CD4-positive, alpha-beta memory T cell (primary cell): ENCODE measurements at regions not wholly inside any gene's neighbourhood (a gene's known extent, or its start where the extent isn't known, plus 50 kb on each side); places are given as distances from the start of the nearest gene placed in this dataset.

Experiments
- CTCF ChIA-PET: fragments of 350-600 bp; sonication (Branson Sonifier 250); formaldehyde crosslinking; loops from one replicate; lab custom pipeline; 2021; ENCODE audit warnings: inconsistent platforms; ENCODE audit not compliant: partially characterized antibody; lab: Charles Lee
- POLR2A ChIA-PET: fragments of 350-600 bp; sonication (Branson Sonifier 250); formaldehyde crosslinking; loops from one replicate; lab custom pipeline; 2021; ENCODE audit not compliant: partially characterized antibody; lab: Charles Lee
- DNase-seq, 5 donors: peaks; one replicate each; pipeline versions ENCODE4 v3.0.0 to v3.0.0-alpha.2; 2020 to 2022; ENCODE audit warnings: mixed read lengths in 1 of 5
- H3K27ac ChIP-seq: one replicate; pipeline ENCODE4 v1.7.0; 2013; ENCODE audit warnings: low read depth, low read length
- H3K27me3 ChIP-seq: 2 replicates; pipeline ENCODE4 v1.7.0; 2013; ENCODE audit warnings: mild to moderate bottlenecking, low read length, moderate library complexity; ENCODE audit not compliant: insufficient read depth
- H3K36me3 ChIP-seq: 2 replicates; pipeline ENCODE4 v1.7.0; 2013; ENCODE audit warnings: mild to moderate bottlenecking, low read length, moderate library complexity; ENCODE audit not compliant: insufficient read depth
- H3K4me1 ChIP-seq: 2 replicates; pipeline ENCODE4 v1.7.0; 2013; ENCODE audit warnings: mild to moderate bottlenecking, low read length, moderate library complexity; ENCODE audit not compliant: insufficient read depth
- H3K4me3 ChIP-seq, 2 donors: one replicate each; pipeline ENCODE4 v1.7.0; 2013; ENCODE audit warnings: low read length in 2 of 2, mild to moderate bottlenecking in 1 of 2
- H3K9me3 ChIP-seq, 2 donors: one replicate each; pipeline ENCODE4 v1.7.0; 2013; ENCODE audit warnings: low read length in 2 of 2, control low read depth in 1 of 2; ENCODE audit not compliant: control insufficient read depth in 1 of 2
- H3K27ac Mint-ChIP-seq, 7 donors: one replicate each; pipeline ENCODE4 v1.8.0; 2020 to 2021; ENCODE audit warnings: mixed read lengths in 7 of 7, mild to moderate bottlenecking in 6 of 7, inconsistent platforms in 3 of 7, moderate library complexity in 3 of 7
- H3K27me3 Mint-ChIP-seq, 2 donors: one replicate each; pipeline ENCODE4 v1.8.0; 2020 to 2021; ENCODE audit warnings: mixed read lengths in 2 of 2
- H3K36me3 Mint-ChIP-seq, 2 donors: one replicate each; pipeline ENCODE4 v1.8.0; 2020 to 2021; ENCODE audit warnings: mixed read lengths in 2 of 2, inconsistent platforms in 1 of 2, mild to moderate bottlenecking in 1 of 2
- H3K4me1 Mint-ChIP-seq, 4 donors: one replicate each; pipeline ENCODE4 v1.8.0; 2020 to 2021; ENCODE audit warnings: mixed read lengths in 4 of 4, mild to moderate bottlenecking in 1 of 4
- H3K4me3 Mint-ChIP-seq, 8 donors: one replicate each; pipeline ENCODE4 v1.8.0; 2020 to 2021; ENCODE audit warnings: mixed read lengths in 8 of 8, mild to moderate bottlenecking in 7 of 8, moderate library complexity in 6 of 8, inconsistent platforms in 3 of 8
- H3K9me3 Mint-ChIP-seq, 8 donors: one replicate each; pipeline ENCODE4 v1.8.0; 2020 to 2021; ENCODE audit warnings: mixed read lengths in 8 of 8, mild to moderate bottlenecking in 5 of 8, inconsistent platforms in 3 of 8, moderate library complexity in 1 of 8
- intact Hi-C: fragments of 100-400 bp; cut with micrococcal nuclease; formaldehyde crosslinking; loops from one replicate; pipeline ENCODE4 v1.15.1; 2023

DNA sequence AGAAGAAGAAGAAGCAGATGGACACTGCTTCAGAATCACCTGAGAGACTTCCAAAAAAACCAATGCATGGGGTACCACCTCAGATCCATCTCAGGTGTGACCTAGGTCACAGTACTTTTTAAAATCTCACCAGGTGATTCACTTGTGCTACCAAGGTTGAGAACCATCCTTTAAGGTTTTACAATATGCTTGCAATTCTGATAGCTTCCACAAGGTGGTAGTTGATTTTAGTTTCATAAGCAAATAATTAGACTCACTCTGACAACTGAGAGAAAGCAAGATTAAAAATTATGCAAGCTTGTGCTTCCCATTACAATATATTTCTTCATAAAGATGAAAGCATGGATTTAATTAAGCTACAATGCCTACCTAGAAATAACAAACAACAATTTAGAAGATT, 355.1 kb downstream of the EN1 start:
- POLR2A ChIA-PET, result no interaction called here
- no peaks in the 10 kb centered on the region for H3K4me1 ChIP-seq
- peaks cover 0 to 4% of the 10 kb centered on the region in 2 donors for H3K27me3 Mint-ChIP-seq

GRCh38 chr2:118490330-118490729, 357.1 kb downstream of the EN1 start:
- Mint-ChIP-seq H3K9me3 (peaks cover 2 to 16% (median 7%) of the 10 kb centered on the region in 8 donors), H3K27me3 (no peaks in the 10 kb centered on the region), H3K36me3 (no peaks in the 10 kb centered on the region), H3K4me3 (no peak overlapping the region), H3K4me1 (no peaks in the 10 kb centered on the region), H3K27ac (no peak overlapping the region)
- DNase-seq, result no peak
- Histone ChIP-seq H3K4me3 (no peak overlapping the region), H3K36me3 (no peaks in the 10 kb centered on the region), H3K9me3 (no peaks in the 10 kb centered on the region), H3K27me3 (no peaks in the 10 kb centered on the region), H3K27ac (no peak overlapping the region), H3K4me1 (no peaks in the 10 kb centered on the region)
- ChIA-PET CTCF (no interaction called here), POLR2A (no interaction called here)
- intact Hi-C loops, result no loop called here

More for the DNA sequence above, 355.1 kb downstream of the EN1 start:
- H3K9me3 Mint-ChIP-seq, result peaks cover 2 to 15% (median 7%) of the 10 kb centered on the region in 8 donors
- no peaks in the 10 kb centered on the region for H3K36me3 ChIP-seq
- H3K4me1 Mint-ChIP-seq, result no peaks in the 10 kb centered on the region
- no peaks in the 10 kb centered on the region for H3K27me3 ChIP-seq
- intact Hi-C loops, result no loop called here
- H3K27ac Mint-ChIP-seq, result no peak overlapping the region
- H3K4me3 Mint-ChIP-seq, result no peak overlapping the region
- no peak overlapping the region for H3K4me3 ChIP-seq
- no peak overlapping the region for H3K27ac ChIP-seq
- H3K9me3 ChIP-seq, result no peaks in the 10 kb centered on the region
- CTCF ChIA-PET, result no interaction called here
- no peak for DNase-seq
- no peaks in the 10 kb centered on the region for H3K36me3 Mint-ChIP-seq

DNA sequence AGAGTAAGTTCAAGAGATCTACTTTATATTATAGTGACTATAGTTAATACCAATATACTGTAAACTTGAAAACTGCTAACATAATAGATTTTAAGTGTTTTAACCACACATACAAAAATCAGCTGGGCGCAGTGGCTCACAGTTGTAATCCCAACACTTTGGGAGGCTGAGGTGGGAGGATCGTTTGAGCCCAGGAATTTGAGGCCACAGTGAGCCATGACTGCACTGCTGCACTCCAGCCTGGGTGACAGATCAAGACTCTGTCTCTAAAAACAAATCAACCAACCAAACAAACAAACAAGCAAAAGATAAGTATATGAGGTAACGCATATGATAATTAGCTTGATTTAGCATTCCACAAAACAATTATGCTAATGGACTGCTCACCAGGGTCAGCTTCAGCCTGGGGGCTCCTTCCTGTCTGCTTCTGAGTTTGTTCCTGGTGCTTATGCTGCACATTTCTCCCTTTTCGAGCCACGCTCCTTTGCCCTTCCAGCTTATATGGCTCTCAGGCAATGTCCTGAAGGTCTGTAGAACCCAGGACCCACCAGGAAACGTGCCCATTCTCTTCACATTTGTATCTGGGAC, 357.6 kb downstream of the EN1 start:
- CTCF ChIA-PET, result no interaction called here
- Mint-ChIP-seq H3K27me3 (no peaks in the 10 kb centered on the region), H3K36me3 (no peaks in the 10 kb centered on the region), H3K9me3 (peaks cover 2 to 16% (median 7%) of the 10 kb centered on the region in 8 donors), H3K4me1 (no peaks in the 10 kb centered on the region), H3K27ac (no peak overlapping the region), H3K4me3 (no peak overlapping the region)
- no peaks in the 10 kb centered on the region for H3K27me3 ChIP-seq
- H3K27ac ChIP-seq, result no peak overlapping the region
- no peaks in the 10 kb centered on the region for H3K9me3 ChIP-seq
- POLR2A ChIA-PET, result no interaction called here
- DNase-seq, result no peak
- intact Hi-C loops, result no loop called here
- H3K4me3 ChIP-seq, result no peak overlapping the region
- H3K36me3 ChIP-seq, result no peaks in the 10 kb centered on the region
- H3K4me1 ChIP-seq, result no peaks in the 10 kb centered on the region

DNA sequence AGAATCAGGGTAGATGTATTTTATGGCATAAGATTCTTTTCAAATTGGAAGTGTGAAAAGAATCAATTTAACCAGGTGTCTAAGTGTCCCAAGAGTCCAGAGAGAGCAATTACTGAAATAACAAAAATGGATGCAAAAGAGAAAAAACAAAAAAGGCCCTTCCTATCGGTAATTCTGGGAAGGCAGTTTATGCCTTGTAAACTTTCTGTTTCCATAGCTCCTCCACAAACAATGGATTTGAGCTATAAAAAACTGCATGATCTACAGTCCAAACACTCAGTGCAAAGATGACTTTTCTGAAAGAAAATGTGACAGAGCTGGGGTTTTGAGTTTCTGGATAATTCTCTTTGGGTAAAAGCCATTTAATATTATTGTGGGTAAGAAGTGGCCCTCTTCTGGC, 366.1 kb downstream of the EN1 start:
- Histone ChIP-seq H3K4me1 (no peaks in the 10 kb centered on the region), H3K4me3 (no peak overlapping the region), H3K36me3 (no peaks in the 10 kb centered on the region), H3K9me3 (no peaks in the 10 kb centered on the region), H3K27ac (no peak overlapping the region), H3K27me3 (no peaks in the 10 kb centered on the region)
- Mint-ChIP-seq H3K36me3 (no peaks in the 10 kb centered on the region), H3K4me1 (no peaks in the 10 kb centered on the region), H3K27ac (no peak overlapping the region), H3K27me3 (no peaks in the 10 kb centered on the region), H3K4me3 (no peak overlapping the region), H3K9me3 (peaks cover 0 to 4% (median 0%) of the 10 kb centered on the region in 8 donors)
- intact Hi-C loops, result no loop called here
- no peak for DNase-seq
- ChIA-PET CTCF (no interaction called here), POLR2A (no interaction called here)

DNA sequence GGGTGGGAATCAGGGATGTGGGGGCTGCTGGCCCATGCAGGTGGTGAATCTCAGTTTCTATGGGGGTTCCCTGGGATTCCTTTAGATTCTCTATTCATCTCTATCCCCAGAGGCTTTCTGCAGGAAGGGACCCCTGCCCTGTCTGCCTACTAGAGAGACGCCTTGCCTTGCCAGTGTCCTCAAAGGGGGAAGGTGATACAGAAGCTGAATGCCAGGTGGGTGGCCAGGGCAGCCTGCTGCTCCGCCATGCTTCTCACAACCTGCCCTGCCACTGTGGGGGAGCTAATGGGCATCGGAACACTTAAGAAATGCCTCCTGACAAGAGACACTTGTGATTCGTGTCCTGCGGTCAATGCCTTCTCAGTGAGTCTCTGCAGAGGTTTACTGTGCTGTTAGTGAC, 368.4 kb downstream of the EN1 start:
- no peak overlapping the region for H3K27ac ChIP-seq
- H3K4me3 ChIP-seq, result no peak overlapping the region
- Mint-ChIP-seq H3K4me3 (no peak overlapping the region), H3K27ac (no peak overlapping the region), H3K27me3 (no peaks in the 10 kb centered on the region), H3K9me3 (peaks cover 0 to 2% (median 0%) of the 10 kb centered on the region in 8 donors), H3K36me3 (no peaks in the 10 kb centered on the region), H3K4me1 (no peaks in the 10 kb centered on the region)
- ChIA-PET CTCF (no interaction called here), POLR2A (no interaction called here)
- no peak for DNase-seq
- intact Hi-C loops, result no loop called here
- no peaks in the 10 kb centered on the region for H3K27me3 ChIP-seq
- H3K4me1 ChIP-seq, result no peaks in the 10 kb centered on the region
- H3K36me3 ChIP-seq, result no peaks in the 10 kb centered on the region
- H3K9me3 ChIP-seq, result no peaks in the 10 kb centered on the region

GRCh38 chr2:118477111-118477862, 370.2 kb downstream of the EN1 start:
- CTCF ChIA-PET, result no interaction called here
- H3K4me3 Mint-ChIP-seq, result no peak overlapping the region

GRCh38 chr2:118475622-118476205, 371.7 kb downstream of the EN1 start:
- Histone ChIP-seq H3K4me1 (no peaks in the 10 kb centered on the region), H3K27me3 (no peaks in the 10 kb centered on the region), H3K4me3 (no peak overlapping the region), H3K27ac (no peak overlapping the region), H3K36me3 (no peaks in the 10 kb centered on the region), H3K9me3 (no peaks in the 10 kb centered on the region)
- intact Hi-C loops, result no loop called here
- ChIA-PET CTCF (no interaction called here), POLR2A (no interaction called here)
- DNase-seq, result no peak
- Mint-ChIP-seq H3K4me1 (no peaks in the 10 kb centered on the region), H3K27me3 (no peaks in the 10 kb centered on the region), H3K36me3 (no peaks in the 10 kb centered on the region), H3K4me3 (no peak overlapping the region), H3K9me3 (peaks cover 0 to 2% (median 0%) of the 10 kb centered on the region in 8 donors), H3K27ac (no peak overlapping the region)

More at GRCh38 chr2:118477111-118477862, 370.2 kb downstream of the EN1 start:
- H3K27ac Mint-ChIP-seq, result no peak overlapping the region
- Histone ChIP-seq H3K4me1 (no peaks in the 10 kb centered on the region), H3K4me3 (no peak overlapping the region), H3K9me3 (no peaks in the 10 kb centered on the region), H3K36me3 (no peaks in the 10 kb centered on the region), H3K27ac (no peak overlapping the region), H3K27me3 (no peaks in the 10 kb centered on the region)
- no peak for DNase-seq
- H3K27me3 Mint-ChIP-seq, result no peaks in the 10 kb centered on the region
- intact Hi-C loops, result no loop called here
- H3K36me3 Mint-ChIP-seq, result no peaks in the 10 kb centered on the region
- peaks cover 0 to 2% (median 0%) of the 10 kb centered on the region in 8 donors for H3K9me3 Mint-ChIP-seq
- POLR2A ChIA-PET, result no interaction called here
- H3K4me1 Mint-ChIP-seq, result no peaks in the 10 kb centered on the region
